ENCODE measurements at regions not wholly inside any gene's neighbourhood (a gene's known extent, or its start where the extent isn't known, plus 50 kb on each side); places are given as distances from the start of the nearest gene placed in this dataset.

- no peak for ATAC-seq
- no peak for TF ChIP-seq SNAI2 (CRISPR knock-in tag; IDR thresholded peaks at IDR 0.05)
- no peak for TF ChIP-seq ESRRG (CRISPR knock-in tag; IDR thresholded peaks at IDR 0.05)
- TF ChIP-seq ZFP3 (CRISPR knock-in tag; IDR thresholded peaks at IDR 0.05), result no peak
Measured at GRCh38 chr3:36146404-36146803, 233.9 kb upstream of the STAC start.

DNA sequence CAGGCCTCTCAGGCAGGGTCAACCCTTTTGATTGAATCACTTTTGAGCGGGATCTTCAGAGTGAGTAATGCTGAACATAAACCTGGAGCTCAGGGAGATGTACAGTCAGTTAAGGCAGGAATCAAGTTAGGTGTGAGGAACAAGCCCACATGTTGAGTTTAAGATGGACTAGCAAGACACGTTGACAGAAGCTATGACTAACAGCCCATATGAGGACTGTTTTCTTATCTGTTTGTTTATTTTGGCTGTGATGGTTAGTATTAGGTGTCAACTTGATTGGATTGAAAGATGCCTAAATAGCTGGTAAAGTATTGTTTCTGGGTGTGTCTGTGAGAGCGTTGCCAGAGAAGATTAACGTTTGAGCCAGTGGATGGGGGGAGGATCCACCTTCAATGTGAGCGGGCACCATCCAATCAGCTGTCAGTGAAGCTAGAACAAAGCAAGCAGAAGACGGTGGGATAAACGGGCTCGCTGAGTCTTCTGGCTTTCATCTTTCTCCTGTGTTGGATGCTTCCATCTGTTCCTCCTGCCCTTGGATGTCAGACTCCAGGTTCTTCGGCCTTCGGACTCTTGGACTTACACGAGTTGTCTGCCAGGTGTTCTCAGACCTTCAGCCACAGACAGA lies 232.3 kb upstream of the STAC start:
- no peak for ATAC-seq
- no peak for TF ChIP-seq CSRNP3 (CRISPR knock-in tag; IDR thresholded peaks at IDR 0.05)
- TF ChIP-seq, protein P1, sequence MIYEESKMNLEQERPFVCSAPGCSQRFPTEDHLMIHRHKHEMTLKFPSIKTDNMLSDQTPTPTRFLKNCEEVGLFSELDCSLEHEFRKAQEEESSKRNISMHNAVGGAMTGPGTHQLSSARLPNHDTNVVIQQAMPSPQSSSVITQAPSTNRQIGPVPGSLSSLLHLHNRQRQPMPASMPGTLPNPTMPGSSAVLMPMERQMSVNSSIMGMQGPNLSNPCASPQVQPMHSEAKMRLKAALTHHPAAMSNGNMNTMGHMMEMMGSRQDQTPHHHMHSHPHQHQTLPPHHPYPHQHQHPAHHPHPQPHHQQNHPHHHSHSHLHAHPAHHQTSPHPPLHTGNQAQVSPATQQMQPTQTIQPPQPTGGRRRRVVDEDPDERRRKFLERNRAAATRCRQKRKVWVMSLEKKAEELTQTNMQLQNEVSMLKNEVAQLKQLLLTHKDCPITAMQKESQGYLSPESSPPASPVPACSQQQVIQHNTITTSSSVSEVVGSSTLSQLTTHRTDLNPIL (CRISPR knock-in tag; IDR thresholded peaks at IDR 0.05; ENCODE audit: low read depth), result no peak
- TF ChIP-seq RARB (CRISPR knock-in tag; IDR thresholded peaks at IDR 0.05), result no peak
- no peak for TF ChIP-seq ZFP3 (CRISPR knock-in tag; IDR thresholded peaks at IDR 0.05)
- TF ChIP-seq ISL1 (CRISPR knock-in tag; IDR thresholded peaks at IDR 0.05), result no peak
- TF ChIP-seq TOX (CRISPR knock-in tag; IDR thresholded peaks at IDR 0.05; ENCODE audit: borderline replicate concordance), result no peak
- TF ChIP-seq POU6F1 (CRISPR knock-in tag; IDR thresholded peaks at IDR 0.05; ENCODE audit: borderline replicate concordance, low read depth), result no peak
- TF ChIP-seq ZC3H10 (CRISPR knock-in tag; IDR thresholded peaks at IDR 0.05), result no peak
- no peak for TF ChIP-seq ZNF8 (CRISPR knock-in tag; IDR thresholded peaks at IDR 0.05)
- TF ChIP-seq CSDC2 (CRISPR knock-in tag; IDR thresholded peaks at IDR 0.05), result no peak
- no peak for TF ChIP-seq TCF4 (CRISPR knock-in tag; IDR thresholded peaks at IDR 0.05; ENCODE audit: borderline replicate concordance)
- no peak for TF ChIP-seq SNAI2 (CRISPR knock-in tag; IDR thresholded peaks at IDR 0.05)

DNA sequence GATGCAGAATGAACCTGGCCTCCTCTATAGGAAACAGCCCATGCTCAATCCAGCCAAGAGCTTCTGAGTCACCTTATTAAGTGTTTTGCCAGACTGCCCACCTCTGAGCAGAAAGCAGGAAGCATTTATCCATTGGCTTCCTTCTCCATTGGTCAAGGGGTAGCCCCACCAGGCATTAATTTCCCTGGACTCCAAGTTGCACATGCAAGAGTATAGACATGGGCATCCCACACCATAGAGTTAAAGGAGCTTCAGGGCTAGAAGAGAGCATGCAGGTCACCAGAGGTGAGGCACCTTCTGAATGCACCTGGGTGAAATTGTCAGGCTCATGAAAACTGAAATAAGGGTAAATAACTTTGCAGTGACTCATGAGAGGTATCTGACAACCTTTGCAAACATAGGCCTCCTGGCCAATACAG lies 230.8 kb upstream of the STAC start:
- TF ChIP-seq PPARA (CRISPR knock-in tag; IDR thresholded peaks at IDR 0.05; ENCODE audit: borderline replicate concordance) (no peak), TCF4 (CRISPR knock-in tag; IDR thresholded peaks at IDR 0.05; ENCODE audit: borderline replicate concordance) (no peak), ZC3H10 (CRISPR knock-in tag; IDR thresholded peaks at IDR 0.05) (no peak), ZNF565 (CRISPR knock-in tag; conservative IDR thresholded peaks at IDR 0.05; ENCODE audit: low read depth) (no peak), RARB (CRISPR knock-in tag; IDR thresholded peaks at IDR 0.05) (no peak), CSDC2 (CRISPR knock-in tag; IDR thresholded peaks at IDR 0.05) (no peak)
- TF ChIP-seq, protein P2, sequence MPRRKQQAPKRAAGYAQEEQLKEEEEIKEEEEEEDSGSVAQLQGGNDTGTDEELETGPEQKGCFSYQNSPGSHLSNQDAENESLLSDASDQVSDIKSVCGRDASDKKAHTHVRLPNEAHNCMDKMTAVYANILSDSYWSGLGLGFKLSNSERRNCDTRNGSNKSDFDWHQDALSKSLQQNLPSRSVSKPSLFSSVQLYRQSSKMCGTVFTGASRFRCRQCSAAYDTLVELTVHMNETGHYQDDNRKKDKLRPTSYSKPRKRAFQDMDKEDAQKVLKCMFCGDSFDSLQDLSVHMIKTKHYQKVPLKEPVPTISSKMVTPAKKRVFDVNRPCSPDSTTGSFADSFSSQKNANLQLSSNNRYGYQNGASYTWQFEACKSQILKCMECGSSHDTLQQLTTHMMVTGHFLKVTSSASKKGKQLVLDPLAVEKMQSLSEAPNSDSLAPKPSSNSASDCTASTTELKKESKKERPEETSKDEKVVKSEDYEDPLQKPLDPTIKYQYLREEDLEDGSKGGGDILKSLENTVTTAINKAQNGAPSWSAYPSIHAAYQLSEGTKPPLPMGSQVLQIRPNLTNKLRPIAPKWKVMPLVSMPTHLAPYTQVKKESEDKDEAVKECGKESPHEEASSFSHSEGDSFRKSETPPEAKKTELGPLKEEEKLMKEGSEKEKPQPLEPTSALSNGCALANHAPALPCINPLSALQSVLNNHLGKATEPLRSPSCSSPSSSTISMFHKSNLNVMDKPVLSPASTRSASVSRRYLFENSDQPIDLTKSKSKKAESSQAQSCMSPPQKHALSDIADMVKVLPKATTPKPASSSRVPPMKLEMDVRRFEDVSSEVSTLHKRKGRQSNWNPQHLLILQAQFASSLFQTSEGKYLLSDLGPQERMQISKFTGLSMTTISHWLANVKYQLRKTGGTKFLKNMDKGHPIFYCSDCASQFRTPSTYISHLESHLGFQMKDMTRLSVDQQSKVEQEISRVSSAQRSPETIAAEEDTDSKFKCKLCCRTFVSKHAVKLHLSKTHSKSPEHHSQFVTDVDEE (CRISPR knock-in tag; IDR thresholded peaks at IDR 0.05), result no peak
- no peak for ATAC-seq

- TF ChIP-seq PATZ1 (CRISPR knock-in tag; IDR thresholded peaks at IDR 0.05; ENCODE audit: borderline replicate concordance), result no peak
- no peak for TF ChIP-seq ZNF565 (CRISPR knock-in tag; conservative IDR thresholded peaks at IDR 0.05; ENCODE audit: low read depth)
- no peak for TF ChIP-seq CSDC2 (CRISPR knock-in tag; IDR thresholded peaks at IDR 0.05)
- TF ChIP-seq ZNF70 (CRISPR knock-in tag; IDR thresholded peaks at IDR 0.05), result no peak
- no peak for ATAC-seq
Measured at GRCh38 chr3:36155515-36155914, 224.8 kb upstream of the STAC start.
